ENCODE measurements at regions not wholly inside any gene's neighbourhood (a gene's known extent, or its start where the extent isn't known, plus 50 kb on each side); places are given as distances from the start of the nearest gene placed in this dataset.

DNA sequence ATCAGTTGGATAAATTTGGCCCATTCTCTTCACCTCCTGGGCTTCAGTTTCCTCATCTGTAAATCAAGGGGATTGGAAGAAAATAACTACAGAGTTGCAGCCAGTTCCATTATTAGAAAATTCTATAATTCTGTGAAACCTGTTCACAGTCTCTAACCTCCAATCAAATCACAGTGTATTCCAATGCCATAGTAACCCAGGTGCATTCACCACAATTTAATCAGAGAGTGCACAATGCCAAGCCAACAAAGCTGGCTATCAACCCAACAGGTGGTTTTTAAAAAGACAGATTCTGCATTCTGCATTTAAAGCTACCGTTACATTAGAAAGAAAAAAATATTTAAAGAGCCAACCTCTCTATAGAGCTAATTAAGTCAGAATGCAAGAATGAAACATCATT is 308.6 kb downstream of the RNF144A start:
- no peak overlapping the region for H3K4me3 ChIP-seq (ENCODE audit: low read length)
- no peak overlapping the region for H3K27ac ChIP-seq (ENCODE audit: low read depth, low read length)
- H3F3A ChIP-seq (ENCODE audit: control insufficient read depth, insufficient read depth): no peaks in the 10 kb centered on the region

DNA sequence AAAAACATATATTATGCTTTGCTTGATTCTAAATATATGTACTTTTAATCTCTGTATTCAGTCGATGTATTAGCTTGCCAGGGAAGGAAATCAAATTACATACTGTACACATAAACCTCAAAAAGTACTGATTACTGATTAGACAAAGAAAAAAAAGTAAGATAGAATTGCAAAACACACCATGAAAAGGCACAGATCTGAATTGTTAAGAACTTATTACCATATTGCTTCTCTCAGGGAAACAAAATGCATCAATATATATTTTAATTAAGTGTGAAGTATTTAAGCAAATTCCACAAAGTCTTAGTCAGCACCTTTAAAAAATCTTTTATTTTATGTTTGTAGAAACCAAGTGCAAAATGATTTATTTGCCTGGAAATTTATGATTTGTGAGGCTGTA is 309.3 kb downstream of the RNF144A start:
- Histone ChIP-seq H3K36me3 (ENCODE audit: control insufficient read depth, low read length) (no peaks in the 10 kb centered on the region), H3K4me3 (ENCODE audit: low read length) (no peak overlapping the region), H3K9me2 (replicated peaks; ENCODE audit: control insufficient read depth, low read length) (no peaks in the 10 kb centered on the region), H4K20me1 (ENCODE audit: control insufficient read depth, insufficient read depth, low read depth, low read length) (no peaks in the 10 kb centered on the region), H3K27ac (ENCODE audit: low read depth, low read length) (no peak overlapping the region), H3K79me2 (ENCODE audit: control insufficient read depth, low read length) (no peaks in the 10 kb centered on the region), H3K4me1 (ENCODE audit: control insufficient read depth, low read length) (no peaks in the 10 kb centered on the region), H3K27me3 (ENCODE audit: control insufficient read depth, low read length) (no peaks in the 10 kb centered on the region), H3K4me2 (ENCODE audit: low read length) (no peak overlapping the region), H3F3A (ENCODE audit: control insufficient read depth, insufficient read depth) (no peaks in the 10 kb centered on the region), H3K9me3 (ENCODE audit: control insufficient read depth, insufficient read depth, low read length) (no peaks in the 10 kb centered on the region)
- TF ChIP-seq, protein P1, sequence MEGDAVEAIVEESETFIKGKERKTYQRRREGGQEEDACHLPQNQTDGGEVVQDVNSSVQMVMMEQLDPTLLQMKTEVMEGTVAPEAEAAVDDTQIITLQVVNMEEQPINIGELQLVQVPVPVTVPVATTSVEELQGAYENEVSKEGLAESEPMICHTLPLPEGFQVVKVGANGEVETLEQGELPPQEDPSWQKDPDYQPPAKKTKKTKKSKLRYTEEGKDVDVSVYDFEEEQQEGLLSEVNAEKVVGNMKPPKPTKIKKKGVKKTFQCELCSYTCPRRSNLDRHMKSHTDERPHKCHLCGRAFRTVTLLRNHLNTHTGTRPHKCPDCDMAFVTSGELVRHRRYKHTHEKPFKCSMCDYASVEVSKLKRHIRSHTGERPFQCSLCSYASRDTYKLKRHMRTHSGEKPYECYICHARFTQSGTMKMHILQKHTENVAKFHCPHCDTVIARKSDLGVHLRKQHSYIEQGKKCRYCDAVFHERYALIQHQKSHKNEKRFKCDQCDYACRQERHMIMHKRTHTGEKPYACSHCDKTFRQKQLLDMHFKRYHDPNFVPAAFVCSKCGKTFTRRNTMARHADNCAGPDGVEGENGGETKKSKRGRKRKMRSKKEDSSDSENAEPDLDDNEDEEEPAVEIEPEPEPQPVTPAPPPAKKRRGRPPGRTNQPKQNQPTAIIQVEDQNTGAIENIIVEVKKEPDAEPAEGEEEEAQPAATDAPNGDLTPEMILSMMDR (IDR thresholded peaks at IDR 0.05; ENCODE audit: low read depth, low read length, poor library complexity, severe bottlenecking): no peak
- no peak for TF ChIP-seq EZH2phosphoT487 (IDR thresholded peaks at IDR 0.05; ENCODE audit: borderline replicate concordance, low read length)

More for the DNA sequence above, 308.6 kb downstream of the RNF144A start:
- Histone ChIP-seq H3K4me2 (ENCODE audit: low read length) (no peak overlapping the region), H3K79me2 (ENCODE audit: control insufficient read depth, low read length) (no peaks in the 10 kb centered on the region), H3K36me3 (ENCODE audit: control insufficient read depth, low read length) (no peaks in the 10 kb centered on the region), H4K20me1 (ENCODE audit: control insufficient read depth, insufficient read depth, low read depth, low read length) (no peaks in the 10 kb centered on the region), H3K9me3 (ENCODE audit: control insufficient read depth, insufficient read depth, low read length) (no peaks in the 10 kb centered on the region), H3K27me3 (ENCODE audit: control insufficient read depth, low read length) (no peaks in the 10 kb centered on the region), H3K4me1 (ENCODE audit: control insufficient read depth, low read length) (no peaks in the 10 kb centered on the region), H3K9me2 (replicated peaks; ENCODE audit: control insufficient read depth, low read length) (no peaks in the 10 kb centered on the region)
- TF ChIP-seq EZH2phosphoT487 (IDR thresholded peaks at IDR 0.05; ENCODE audit: borderline replicate concordance, low read length): no peak
- TF ChIP-seq, protein P1 (IDR thresholded peaks at IDR 0.05; ENCODE audit: low read depth, low read length, poor library complexity, severe bottlenecking): no peak

DNA sequence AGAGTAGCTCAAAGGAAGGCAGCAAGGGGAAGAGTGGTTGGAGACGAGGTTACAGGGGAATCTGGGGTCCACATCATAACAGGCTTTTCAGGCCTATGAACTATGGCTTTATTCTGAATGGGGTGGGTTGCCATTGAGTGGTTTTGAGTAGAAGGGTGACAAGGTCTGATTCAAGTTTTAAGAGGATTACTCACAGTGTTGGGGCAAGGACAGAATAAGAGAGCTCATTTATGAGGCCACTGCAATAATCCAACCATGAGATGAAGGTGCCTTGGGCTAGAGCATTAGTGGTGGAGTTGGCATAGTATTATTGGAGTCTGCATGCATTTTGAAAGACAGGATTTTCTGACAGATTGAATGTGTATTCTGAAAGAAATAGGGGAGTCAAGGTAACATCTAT is 315.9 kb downstream of the RNF144A start:
- peaks cover 10% of the 10 kb centered on the region for H3K27me3 ChIP-seq (ENCODE audit: control insufficient read depth, low read length)
- H3K79me2 ChIP-seq (ENCODE audit: control insufficient read depth, low read length): no peaks in the 10 kb centered on the region
- no peak overlapping the region for H3K4me3 ChIP-seq (ENCODE audit: low read length)
- no peak overlapping the region for H3K4me2 ChIP-seq (ENCODE audit: low read length)
- no peaks in the 10 kb centered on the region for H4K20me1 ChIP-seq (ENCODE audit: control insufficient read depth, insufficient read depth, low read depth, low read length)
- H3K9me3 ChIP-seq (ENCODE audit: control insufficient read depth, insufficient read depth, low read length): no peaks in the 10 kb centered on the region
- no peaks in the 10 kb centered on the region for H3F3A ChIP-seq (ENCODE audit: control insufficient read depth, insufficient read depth)
- H3K27ac ChIP-seq (ENCODE audit: low read depth, low read length): no peak overlapping the region
- TF ChIP-seq EZH2phosphoT487 (IDR thresholded peaks at IDR 0.05; ENCODE audit: borderline replicate concordance, low read length): no peak
- TF ChIP-seq, protein P1 (IDR thresholded peaks at IDR 0.05; ENCODE audit: low read depth, low read length, poor library complexity, severe bottlenecking): no peak
- no peaks in the 10 kb centered on the region for H3K36me3 ChIP-seq (ENCODE audit: control insufficient read depth, low read length)
- H3K9me2 ChIP-seq (replicated peaks; ENCODE audit: control insufficient read depth, low read length): no peaks in the 10 kb centered on the region
- no peaks in the 10 kb centered on the region for H3K4me1 ChIP-seq (ENCODE audit: control insufficient read depth, low read length)

DNA sequence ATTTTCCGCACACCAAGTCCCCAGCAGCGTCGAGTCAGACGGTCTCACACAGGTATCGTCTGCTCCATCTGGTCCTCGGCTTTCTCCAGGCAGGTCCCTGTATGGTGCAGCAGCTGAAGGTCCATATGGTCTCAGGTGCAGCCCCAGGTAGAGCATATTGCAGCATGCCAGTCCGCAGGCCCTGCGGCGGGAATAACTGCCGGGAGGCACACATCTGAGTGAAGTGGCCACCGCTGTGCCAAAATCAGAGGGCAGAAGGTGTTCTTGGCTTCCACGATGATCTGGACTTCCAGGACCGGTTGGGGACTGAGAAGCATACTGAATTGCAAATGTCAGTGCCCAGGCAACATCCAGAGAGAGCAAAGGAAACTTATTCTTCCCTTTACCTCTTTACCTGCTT is 320.3 kb downstream of the RNF144A start:
- no peaks in the 10 kb centered on the region for H3K36me3 ChIP-seq (ENCODE audit: control insufficient read depth, low read length)
- no peak overlapping the region for H3K4me3 ChIP-seq (ENCODE audit: low read length)
- H3K9me3 ChIP-seq (ENCODE audit: control insufficient read depth, insufficient read depth, low read length): no peaks in the 10 kb centered on the region
- H3K27me3 ChIP-seq (ENCODE audit: control insufficient read depth, low read length): peaks cover 10% of the 10 kb centered on the region
- H4K20me1 ChIP-seq (ENCODE audit: control insufficient read depth, insufficient read depth, low read depth, low read length): no peaks in the 10 kb centered on the region
- no peaks in the 10 kb centered on the region for H3K9me2 ChIP-seq (replicated peaks; ENCODE audit: control insufficient read depth, low read length)
- H3K27ac ChIP-seq (ENCODE audit: low read depth, low read length): no peak overlapping the region
- no peaks in the 10 kb centered on the region for H3F3A ChIP-seq (ENCODE audit: control insufficient read depth, insufficient read depth)
- TF ChIP-seq EZH2phosphoT487 (IDR thresholded peaks at IDR 0.05; ENCODE audit: borderline replicate concordance, low read length): no peak
- TF ChIP-seq, protein P1 (IDR thresholded peaks at IDR 0.05; ENCODE audit: low read depth, low read length, poor library complexity, severe bottlenecking): no peak
- H3K79me2 ChIP-seq (ENCODE audit: control insufficient read depth, low read length): no peaks in the 10 kb centered on the region
- H3K4me1 ChIP-seq (ENCODE audit: control insufficient read depth, low read length): no peaks in the 10 kb centered on the region
- no peak overlapping the region for H3K4me2 ChIP-seq (ENCODE audit: low read length)

All from DOHH2 (cell line).